Testis (tissue), 2 donors: ENCODE measurements at regions not wholly inside any gene's neighbourhood (a gene's known extent, or its start where the extent isn't known, plus 50 kb on each side); places are given as distances from the start of the nearest gene placed in this dataset.
"Not testable (repeated sequence)": the region's sequence is repeated elsewhere in the genome, so short reads cannot be mapped to it uniquely, and the experiment has no call there.

ENCODE experiments used
- DNase-seq: peaks from one replicate; pipeline ENCODE4 v3.0.0-alpha.2; 2019
- H3K27ac ChIP-seq, 2 donors: fragments of 200-600 bp; sonication (generic); one replicate each; pipeline ENCODE4 v1.5.1; 2019
- H3K27me3 ChIP-seq: fragments of 200-600 bp; sonication (generic); one replicate; pipeline ENCODE4 v1.5.1; 2019
- H3K36me3 ChIP-seq: fragments of 200-600 bp; sonication (generic); one replicate; pipeline ENCODE4 v1.5.1; 2017; ENCODE audit warnings: low read depth; ENCODE audit errors: missing control alignments
- H3K4me1 ChIP-seq: fragments of 200-600 bp; sonication (generic); one replicate; pipeline ENCODE4 v1.5.1; 2019
- H3K4me3 ChIP-seq, 2 donors: fragments of 200-600 bp; sonication (generic); one replicate each; pipeline ENCODE4 v1.5.1; 2017 to 2019
- H3K9me3 ChIP-seq: fragments of 200-600 bp; sonication (generic); one replicate; pipeline ENCODE4 v1.5.1; 2017
- POLR2A ChIP-seq: fragments of 450-650 bp; IDR thresholded peaks from one replicate; pipeline ENCODE4 v1.6.1; 2017; ENCODE audit warnings: antibody characterized with exemption, mild to moderate bottlenecking, moderate library complexity
- WGBS, 2 donors: methylation state at CpG; one replicate each; pipeline ENCODE4 v1.1.5; 2018; 5-methylcytosine and 5-hydroxymethylcytosine counted together
- intact Hi-C: fragments of 100-400 bp; cut with DNase I; formaldehyde crosslinking; loops from one replicate; pipeline ENCODE4 v1.15.1; 2023; ENCODE audit warnings: low total_unique reads
- TF ChIP-seq, protein P1 (sequence below), 3 experiments: fragments of 450-650 bp in 2 of 3; fragments of 200-600 bp in 1 of 3; sonication (generic) in 1 of 3; IDR thresholded peaks; one replicate each; pipeline ENCODE4 v1.5.1; 2016 to 2019; ENCODE audit warnings: antibody characterized with exemption in 3 of 3, mild to moderate bottlenecking in 2 of 3, moderate library complexity in 1 of 3

GRCh38 chr10:130969700-130970099 lies 341.8 kb downstream of the TCERG1L start:
- no peak for DNase-seq
- Histone ChIP-seq H3K36me3 (no peaks in the 10 kb centered on the region), H3K4me3 (no peak overlapping the region), H3K4me1 (no peaks in the 10 kb centered on the region), H3K27ac (no peak overlapping the region), H3K9me3 (no peaks in the 10 kb centered on the region), H3K27me3 (no peaks in the 10 kb centered on the region)
- TF ChIP-seq, protein P1, sequence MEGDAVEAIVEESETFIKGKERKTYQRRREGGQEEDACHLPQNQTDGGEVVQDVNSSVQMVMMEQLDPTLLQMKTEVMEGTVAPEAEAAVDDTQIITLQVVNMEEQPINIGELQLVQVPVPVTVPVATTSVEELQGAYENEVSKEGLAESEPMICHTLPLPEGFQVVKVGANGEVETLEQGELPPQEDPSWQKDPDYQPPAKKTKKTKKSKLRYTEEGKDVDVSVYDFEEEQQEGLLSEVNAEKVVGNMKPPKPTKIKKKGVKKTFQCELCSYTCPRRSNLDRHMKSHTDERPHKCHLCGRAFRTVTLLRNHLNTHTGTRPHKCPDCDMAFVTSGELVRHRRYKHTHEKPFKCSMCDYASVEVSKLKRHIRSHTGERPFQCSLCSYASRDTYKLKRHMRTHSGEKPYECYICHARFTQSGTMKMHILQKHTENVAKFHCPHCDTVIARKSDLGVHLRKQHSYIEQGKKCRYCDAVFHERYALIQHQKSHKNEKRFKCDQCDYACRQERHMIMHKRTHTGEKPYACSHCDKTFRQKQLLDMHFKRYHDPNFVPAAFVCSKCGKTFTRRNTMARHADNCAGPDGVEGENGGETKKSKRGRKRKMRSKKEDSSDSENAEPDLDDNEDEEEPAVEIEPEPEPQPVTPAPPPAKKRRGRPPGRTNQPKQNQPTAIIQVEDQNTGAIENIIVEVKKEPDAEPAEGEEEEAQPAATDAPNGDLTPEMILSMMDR (IDR thresholded peaks at IDR 0.05): no peak
- no peak for TF ChIP-seq POLR2A
- WGBS, 2 donors: 68 to 76% methylated on average over 12 to 15 of the region's 15 CpGs
- intact Hi-C loops: no loop called here

DNA sequence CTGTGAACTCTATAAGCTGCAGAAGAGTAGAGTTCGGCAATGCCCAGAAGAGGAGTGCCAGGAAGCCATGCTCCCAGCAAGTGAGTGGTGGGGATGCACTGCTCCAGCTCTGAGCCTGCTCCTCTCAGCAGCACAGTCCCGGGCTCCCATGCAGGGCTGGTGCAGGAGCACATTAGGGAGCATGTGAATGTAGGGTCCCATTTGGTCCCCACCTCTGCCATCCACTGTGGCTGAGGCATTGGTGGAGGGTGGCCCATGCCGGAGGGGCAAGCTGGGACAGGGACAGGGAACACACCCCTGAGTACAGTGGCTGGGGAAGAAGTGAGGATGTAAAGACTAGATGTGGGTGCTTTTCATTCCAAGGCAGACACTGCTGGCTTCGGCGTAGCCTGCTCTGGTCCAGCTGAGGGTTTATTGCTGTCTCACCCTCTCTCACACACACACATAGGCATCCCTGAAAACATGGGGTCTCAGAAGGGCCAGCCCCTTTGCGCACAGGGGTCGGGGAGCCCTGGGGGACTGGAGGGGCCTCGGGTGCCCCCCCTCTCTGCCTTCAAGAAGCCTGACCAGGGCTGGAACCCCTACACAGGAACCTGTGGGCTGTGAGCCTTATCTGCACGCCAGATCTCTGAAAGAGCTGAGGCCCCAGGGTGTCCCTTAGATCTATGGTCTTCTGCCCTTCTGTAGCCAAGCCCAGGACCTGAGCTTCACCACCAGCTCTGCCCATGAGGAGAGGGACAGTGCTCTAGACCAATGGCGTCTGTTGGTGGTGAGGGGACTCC lies 341.0 kb downstream of the TCERG1L start:
- no peaks in the 10 kb centered on the region for H3K9me3 ChIP-seq
- H3K27ac ChIP-seq: no peak overlapping the region
- H3K27me3 ChIP-seq: no peaks in the 10 kb centered on the region
- no peaks in the 10 kb centered on the region for H3K36me3 ChIP-seq
- 85 to 86% methylated on average over 6 to 10 of the region's 10 CpGs for WGBS, 2 donors
- H3K4me1 ChIP-seq: no peaks in the 10 kb centered on the region
- no peak for TF ChIP-seq POLR2A
- TF ChIP-seq, protein P1 (IDR thresholded peaks at IDR 0.05): no peak
- no peak for DNase-seq
- intact Hi-C loops: no loop called here
- H3K4me3 ChIP-seq: no peak overlapping the region

DNA sequence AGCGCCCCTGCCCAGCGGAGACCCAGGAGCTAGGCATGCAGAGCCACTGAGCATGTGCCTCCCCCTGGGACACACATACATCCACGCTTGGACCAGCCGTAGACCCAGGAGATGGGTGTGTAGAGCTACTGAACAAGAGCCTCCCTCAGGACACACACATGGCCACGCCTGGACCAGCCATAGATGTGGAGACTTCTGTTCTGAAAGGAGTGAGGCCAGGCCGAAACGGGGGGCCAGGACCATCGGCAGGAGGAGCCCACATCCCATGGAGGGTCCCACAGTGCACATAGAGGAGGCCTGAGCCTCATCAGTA lies 340.4 kb downstream of the TCERG1L start:
- TF ChIP-seq, protein P1 (IDR thresholded peaks at IDR 0.05): no peak
- no peak for TF ChIP-seq POLR2A
- intact Hi-C loops: no loop called here
- H3K9me3 ChIP-seq: no peaks in the 10 kb centered on the region
- H3K27ac ChIP-seq: no peak overlapping the region
- WGBS, 2 donors: 99 to 100% methylated on average over 2 to 8 of the region's 8 CpGs
- DNase-seq: no peak
- no peak overlapping the region for H3K4me3 ChIP-seq
- H3K4me1 ChIP-seq: no peaks in the 10 kb centered on the region
- H3K36me3 ChIP-seq: no peaks in the 10 kb centered on the region
- no peaks in the 10 kb centered on the region for H3K27me3 ChIP-seq

- Histone ChIP-seq H3K9me3 (no peaks in the 10 kb centered on the region), H3K4me1 (no peaks in the 10 kb centered on the region), H3K36me3 (no peaks in the 10 kb centered on the region), H3K27ac (no peak overlapping the region), H3K27me3 (no peaks in the 10 kb centered on the region), H3K4me3 (no peak overlapping the region)
- 92% methylated on average over 13 to 16 of the region's 16 CpGs for WGBS, 2 donors
- no peak for TF ChIP-seq POLR2A
- TF ChIP-seq, protein P1 (IDR thresholded peaks at IDR 0.05): no peak
- DNase-seq: no peak
- intact Hi-C loops: no loop called here
These were observed 338.2 kb downstream of the TCERG1L start for GRCh38 chr10:130973127-130973839.

DNA sequence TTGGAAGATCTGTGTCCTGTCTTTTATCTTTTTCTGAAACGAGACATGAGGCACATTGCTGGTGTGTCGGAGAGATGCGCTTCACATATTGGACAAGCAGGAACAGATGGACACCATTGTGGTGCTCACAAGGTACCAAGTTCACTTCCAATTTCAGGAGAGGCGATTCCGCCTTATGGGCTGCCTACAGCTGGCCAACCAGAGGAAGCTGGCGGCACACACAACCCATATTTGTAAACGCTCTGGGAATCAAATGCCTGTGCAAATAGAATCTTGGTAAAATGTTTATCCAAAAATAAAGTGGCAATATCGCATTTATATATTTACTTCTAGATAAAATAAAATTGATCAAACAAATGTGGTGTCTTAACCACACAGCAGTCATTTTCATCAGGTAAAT lies 337.4 kb downstream of the TCERG1L start:
- 87 to 91% methylated on average over 8 of the region's 8 CpGs for WGBS, 2 donors
- TF ChIP-seq POLR2A: no peak
- TF ChIP-seq, protein P1 (IDR thresholded peaks at IDR 0.05): no peak
- no peaks in the 10 kb centered on the region for H3K9me3 ChIP-seq
- no peak for DNase-seq
- no peak overlapping the region for H3K4me3 ChIP-seq
- intact Hi-C loops: no loop called here
- no peak overlapping the region for H3K27ac ChIP-seq
- H3K27me3 ChIP-seq: no peaks in the 10 kb centered on the region
- no peaks in the 10 kb centered on the region for H3K4me1 ChIP-seq
- H3K36me3 ChIP-seq: no peaks in the 10 kb centered on the region

- H3K27ac ChIP-seq, intact Hi-C loops, H3K4me1 ChIP-seq, H3K4me3 ChIP-seq, DNase-seq, H3K36me3 ChIP-seq, H3K27me3 ChIP-seq, H3K9me3 ChIP-seq: not testable (repeated sequence)
- WGBS, 2 donors: 86 to 91% methylated on average over 9 of the region's 9 CpGs
These were observed 336.2 kb downstream of the TCERG1L start for GRCh38 chr10:130975351-130975750.
